Fibroblast of lung (primary cell): ENCODE measurements at regions not wholly inside any gene's neighbourhood (a gene's known extent, or its start where the extent isn't known, plus 50 kb on each side); places are given as distances from the start of the nearest gene placed in this dataset.

ENCODE experiments used
- EZH2 ChIP-seq: IDR thresholded peaks from 2 replicates; pipeline ENCODE4 v1.5.1; 2012; ENCODE audit warnings: low read length, control low read depth, mild to moderate bottlenecking; ENCODE audit errors: missing control alignments
- TF ChIP-seq, protein P1 (sequence below), 2 donors: IDR thresholded peaks in 1 of 2; conservative IDR thresholded peaks in 1 of 2; 1 replicate in 1 of 2; 2 replicates in 1 of 2; pipeline ENCODE4 v1.5.1; 2011 to 2012; ENCODE audit warnings: low read length in 2 of 2, control low read depth in 1 of 2, inconsistent platforms in 1 of 2, low read depth in 1 of 2, mild to moderate bottlenecking in 1 of 2

DNA sequence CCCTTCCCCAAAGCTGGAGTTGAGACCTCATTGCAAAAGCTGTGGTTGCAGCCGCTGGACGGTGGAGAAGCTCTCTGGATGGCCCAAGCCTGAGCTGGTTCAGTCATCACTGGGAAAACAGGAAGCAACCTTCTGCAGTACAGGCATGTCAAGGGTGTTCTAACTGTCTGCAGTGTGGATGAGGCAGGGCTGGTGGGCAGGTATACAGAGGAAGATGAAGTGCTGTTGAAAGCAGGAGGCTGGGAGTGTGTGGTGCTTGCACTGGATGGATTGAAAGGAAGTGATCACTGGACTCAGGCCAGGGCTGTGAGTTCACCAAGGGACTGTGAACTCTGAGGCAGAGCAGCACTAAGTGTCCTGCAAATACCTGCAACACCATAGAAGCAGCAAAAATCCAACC lies 89.0 kb upstream of the NOX3 start:
- TF ChIP-seq, protein P1, sequence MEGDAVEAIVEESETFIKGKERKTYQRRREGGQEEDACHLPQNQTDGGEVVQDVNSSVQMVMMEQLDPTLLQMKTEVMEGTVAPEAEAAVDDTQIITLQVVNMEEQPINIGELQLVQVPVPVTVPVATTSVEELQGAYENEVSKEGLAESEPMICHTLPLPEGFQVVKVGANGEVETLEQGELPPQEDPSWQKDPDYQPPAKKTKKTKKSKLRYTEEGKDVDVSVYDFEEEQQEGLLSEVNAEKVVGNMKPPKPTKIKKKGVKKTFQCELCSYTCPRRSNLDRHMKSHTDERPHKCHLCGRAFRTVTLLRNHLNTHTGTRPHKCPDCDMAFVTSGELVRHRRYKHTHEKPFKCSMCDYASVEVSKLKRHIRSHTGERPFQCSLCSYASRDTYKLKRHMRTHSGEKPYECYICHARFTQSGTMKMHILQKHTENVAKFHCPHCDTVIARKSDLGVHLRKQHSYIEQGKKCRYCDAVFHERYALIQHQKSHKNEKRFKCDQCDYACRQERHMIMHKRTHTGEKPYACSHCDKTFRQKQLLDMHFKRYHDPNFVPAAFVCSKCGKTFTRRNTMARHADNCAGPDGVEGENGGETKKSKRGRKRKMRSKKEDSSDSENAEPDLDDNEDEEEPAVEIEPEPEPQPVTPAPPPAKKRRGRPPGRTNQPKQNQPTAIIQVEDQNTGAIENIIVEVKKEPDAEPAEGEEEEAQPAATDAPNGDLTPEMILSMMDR (conservative IDR thresholded peaks at IDR 0.05 in 1 of 2, IDR thresholded peaks at IDR 0.05 in 1 of 2; ENCODE audit: low read depth in 1 of 2, low read length in 2 of 2) = no peak
- TF ChIP-seq EZH2 = no peak
